Stomach (tissue), 4 donors: ENCODE measurements at regions not wholly inside any gene's neighbourhood (a gene's known extent, or its start where the extent isn't known, plus 50 kb on each side); places are given as distances from the start of the nearest gene placed in this dataset.

Experiments used
- CTCF ChIP-seq, 7 experiments: fragments of 450-650 bp in 4 of 7; fragments of 200-600 bp in 3 of 7; sonication (generic) in 3 of 7; IDR thresholded peaks; one replicate each; pipeline ENCODE4 v1.5.1; 2016 to 2019; ENCODE audit warnings: antibody characterized with exemption in 7 of 7, control low read depth in 2 of 7, mild to moderate bottlenecking in 1 of 7
- POLR2A ChIP-seq, 4 donors: fragments of 450-650 bp; IDR thresholded peaks; one replicate each; pipeline ENCODE4 v1.6.1; 2016; ENCODE audit warnings: antibody characterized with exemption in 4 of 4, control low read depth in 2 of 4, mild to moderate bottlenecking in 1 of 4, moderate library complexity in 1 of 4

- TF ChIP-seq CTCF (IDR thresholded peaks at IDR 0.05) (no peak), POLR2A (IDR thresholded peaks at IDR 0.05) (no peak)
Measured at GRCh38 chr15:39419651-39420050, 161.2 kb upstream of the THBS1 start.
